H9 (cell line): ENCODE measurements at regions not wholly inside any gene's neighbourhood (a gene's known extent, or its start where the extent isn't known, plus 50 kb on each side); places are given as distances from the start of the nearest gene placed in this dataset.

Source experiments
- DNase-seq: peaks from one replicate; pipeline ENCODE4 v3.0.0-alpha.2; 2017
- H2AFZ ChIP-seq: one replicate; pipeline ENCODE4 v1.6.1; 2013; ENCODE audit warnings: mild to moderate bottlenecking, low read length, control low read depth, moderate library complexity
- H2AK5ac ChIP-seq: 2 replicates; pipeline ENCODE4 v1.6.1; 2013; ENCODE audit warnings: low read length, control low read depth, mixed read lengths; ENCODE audit not compliant: insufficient read length
- H2BK120ac ChIP-seq: one replicate; pipeline ENCODE4 v1.6.1; 2013; ENCODE audit warnings: low read depth, mild to moderate bottlenecking, low read length, control low read depth, inconsistent platforms; ENCODE audit not compliant: poor library complexity, severe bottlenecking
- H2BK12ac ChIP-seq: 2 replicates; pipeline ENCODE4 v1.6.1; 2013; ENCODE audit warnings: low read length, control low read depth, mixed read lengths, low read depth; ENCODE audit not compliant: insufficient read length
- H2BK15ac ChIP-seq: 2 replicates; pipeline ENCODE4 v1.6.1; 2013; ENCODE audit warnings: low read depth, low read length, control low read depth
- H2BK20ac ChIP-seq: one replicate; pipeline ENCODE4 v1.6.1; 2013; ENCODE audit warnings: low read depth, mild to moderate bottlenecking, low read length, control low read depth, inconsistent platforms; ENCODE audit not compliant: poor library complexity, severe bottlenecking
- H2BK5ac ChIP-seq: 2 replicates; pipeline ENCODE4 v1.6.1; 2013; ENCODE audit warnings: low read length, control low read depth, mixed read lengths; ENCODE audit not compliant: insufficient read length
- H3K14ac ChIP-seq: 2 replicates; pipeline ENCODE4 v1.6.1; 2013; ENCODE audit warnings: low read length, control low read depth; ENCODE audit not compliant: insufficient read depth
- H3K18ac ChIP-seq: 2 replicates; pipeline ENCODE4 v1.6.1; 2013; ENCODE audit warnings: low read depth, mild to moderate bottlenecking, mixed read lengths, low read length, control low read depth; ENCODE audit not compliant: insufficient read length
- H3K23ac ChIP-seq: 2 replicates; pipeline ENCODE4 v1.6.1; 2013; ENCODE audit warnings: low read length, control low read depth, mixed read lengths, low read depth; ENCODE audit not compliant: insufficient read length
- H3K23me2 ChIP-seq: 2 replicates; pipeline ENCODE4 v1.6.1; 2013; ENCODE audit warnings: low read depth, mild to moderate bottlenecking, mixed read lengths, low read length, control low read depth; ENCODE audit not compliant: insufficient read length, poor library complexity, severe bottlenecking
- H3K27ac ChIP-seq: 2 replicates; pipeline ENCODE4 v1.5.1; 2013; ENCODE audit warnings: low read length, control low read depth, mixed read lengths, low read depth; ENCODE audit not compliant: insufficient read length
- H3K27me3 ChIP-seq: 2 replicates; pipeline ENCODE4 v1.6.1; 2013; ENCODE audit warnings: low read length, control low read depth, inconsistent platforms; ENCODE audit not compliant: insufficient read depth
- H3K4ac ChIP-seq: 2 replicates; pipeline ENCODE4 v1.6.1; 2013; ENCODE audit warnings: low read depth, mild to moderate bottlenecking, control low read depth, inconsistent platforms, low read length, moderate library complexity
- H3K4me1 ChIP-seq: 2 replicates; pipeline ENCODE4 v1.6.1; 2013; ENCODE audit warnings: low read length, control low read depth, inconsistent platforms; ENCODE audit not compliant: insufficient read depth
- H3K4me2 ChIP-seq: 2 replicates; pipeline ENCODE4 v1.6.1; 2013; ENCODE audit warnings: low read length, control low read depth, mixed read lengths; ENCODE audit not compliant: insufficient read length, insufficient read depth
- H3K56ac ChIP-seq: 2 replicates; pipeline ENCODE4 v1.6.1; 2013; ENCODE audit warnings: low read depth, mild to moderate bottlenecking, mixed read lengths, low read length, control low read depth; ENCODE audit not compliant: insufficient read length
- H3K79me1 ChIP-seq: 2 replicates; pipeline ENCODE4 v1.6.1; 2013; ENCODE audit warnings: low read depth, mild to moderate bottlenecking, moderate library complexity, low read length, control low read depth, inconsistent platforms; ENCODE audit not compliant: insufficient read depth, poor library complexity, severe bottlenecking
- H3K79me2 ChIP-seq: 2 replicates; pipeline ENCODE4 v1.6.1; 2013; ENCODE audit warnings: low read length, control low read depth, inconsistent platforms; ENCODE audit not compliant: insufficient read depth
- H3K9ac ChIP-seq: 2 replicates; pipeline ENCODE4 v1.6.1; 2013; ENCODE audit warnings: low read length, control low read depth, mixed read lengths; ENCODE audit not compliant: insufficient read length; ENCODE audit errors: extremely low read depth
- H3K9me3 ChIP-seq: one replicate; pipeline ENCODE4 v1.6.1; 2013; ENCODE audit warnings: low read depth, low read length, inconsistent platforms; ENCODE audit not compliant: control insufficient read depth
- H3T11ph ChIP-seq: one replicate; pipeline ENCODE4 v1.6.1; 2013; ENCODE audit warnings: mild to moderate bottlenecking, low read length, control low read depth, inconsistent platforms
- H4K20me1 ChIP-seq: one replicate; pipeline ENCODE4 v1.6.1; 2013; ENCODE audit not compliant: control insufficient read depth, insufficient read length, insufficient read depth
- H4K5ac ChIP-seq: 2 replicates; pipeline ENCODE4 v1.6.1; 2013; ENCODE audit warnings: low read depth, mild to moderate bottlenecking, mixed read lengths, low read length, control low read depth; ENCODE audit not compliant: insufficient read length
- H4K8ac ChIP-seq: replicated peaks from 2 replicates; pipeline ENCODE4 v1.6.1; 2013; ENCODE audit warnings: low read length, control low read depth, mixed read lengths, low read depth; ENCODE audit not compliant: insufficient read length
- H4K91ac ChIP-seq: 2 replicates; pipeline ENCODE4 v1.6.1; 2013; ENCODE audit warnings: low read depth, mild to moderate bottlenecking, moderate library complexity, mixed read lengths, low read length, control low read depth; ENCODE audit not compliant: insufficient read length
- H3K27ac Mint-ChIP-seq, 3 experiments: 2 replicates in 2 of 3; 3 replicates in 1 of 3; pipeline ENCODE4 v1.8.0; 2020 to 2021; ENCODE audit warnings: mixed read lengths in 3 of 3, mild to moderate bottlenecking in 1 of 3, moderate library complexity in 1 of 3
- H3K27me3 Mint-ChIP-seq: 2 replicates; pipeline ENCODE4 v1.8.0; 2021; ENCODE audit warnings: low read depth, mild to moderate bottlenecking, moderate library complexity, mixed read lengths
- H3K36me3 Mint-ChIP-seq, 3 experiments: 2 replicates in 2 of 3; 3 replicates in 1 of 3; pipeline ENCODE4 v1.8.0; 2020 to 2021; ENCODE audit warnings: low read depth in 3 of 3, mixed read lengths in 3 of 3; ENCODE audit not compliant: insufficient read depth in 1 of 3
- H3K4me1 Mint-ChIP-seq, 2 experiments: 2 replicates each; pipeline ENCODE4 v1.8.0; 2020; ENCODE audit warnings: mixed read lengths in 2 of 2
- H3K4me3 Mint-ChIP-seq, 2 experiments: 2 replicates in 1 of 2; 3 replicates in 1 of 2; pipeline ENCODE4 v1.8.0; 2020 to 2021; ENCODE audit warnings: mild to moderate bottlenecking in 2 of 2, mixed read lengths in 2 of 2, moderate library complexity in 1 of 2
- H3K9me3 Mint-ChIP-seq, 2 experiments: 2 replicates in 1 of 2; 3 replicates in 1 of 2; pipeline ENCODE4 v1.8.0; 2020; ENCODE audit warnings: mild to moderate bottlenecking in 2 of 2, mixed read lengths in 2 of 2, moderate library complexity in 1 of 2
- CTCF ChIP-seq: fragments of 200-600 bp; sonication (generic); conservative IDR thresholded peaks from 3 replicates; pipeline ENCODE4 v1.8.0; 2021; ENCODE audit warnings: antibody characterized with exemption, mild to moderate bottlenecking
- WGBS: extraction: QIAGEN DNeasy Blood & Tissue Kit; methylation state at CpG from one replicate; pipeline ENCODE4 v1.1.7; 2013; ENCODE audit warnings: missing lambda C conversion rate, low lambda C conversion rate, mixed read lengths; ENCODE audit not compliant: insufficient read length; ENCODE audit errors: extremely low coverage; 5-methylcytosine and 5-hydroxymethylcytosine counted together

- no peaks in the 10 kb centered on the region for H3K23me2 ChIP-seq
- no peak overlapping the region for H2AK5ac ChIP-seq
- H4K5ac ChIP-seq, result no peak overlapping the region
- H2BK12ac ChIP-seq, result no peak overlapping the region
- H3K9ac ChIP-seq, result no peak overlapping the region
- H3K23ac ChIP-seq, result no peak overlapping the region
- H3K4me2 ChIP-seq, result no peak overlapping the region
- no peak overlapping the region for H3K18ac ChIP-seq
- Mint-ChIP-seq H3K27ac (no peak overlapping the region), H3K9me3 (peaks cover 0 to 3% of the 10 kb centered on the region in 2 experiments; a peak in 2 of 5 replicates), H3K4me3 (no peak overlapping the region), H3K4me1 (no peaks in the 10 kb centered on the region; a peak in 1 of 4 replicates), H3K27me3 (no peaks in the 10 kb centered on the region), H3K36me3 (no peaks in the 10 kb centered on the region; a peak in 1 of 7 replicates)
- no peak overlapping the region for H3K27ac ChIP-seq
- H3K4me1 ChIP-seq, result no peaks in the 10 kb centered on the region
- H2AFZ ChIP-seq, result no peak overlapping the region
- no peak overlapping the region for H3K14ac ChIP-seq
- no peaks in the 10 kb centered on the region for H3K79me2 ChIP-seq
- TF ChIP-seq CTCF, result no peak
- no peaks in the 10 kb centered on the region for H3K79me1 ChIP-seq
- no peak overlapping the region for H4K8ac ChIP-seq
- no peak overlapping the region for H4K91ac ChIP-seq
- H3K9me3 ChIP-seq, result no peaks in the 10 kb centered on the region
- H4K20me1 ChIP-seq, result no peaks in the 10 kb centered on the region
- no peak overlapping the region for H3K4ac ChIP-seq
- WGBS, result no CpG with 5 or more reads among the region's 1 CpG
- H3K27me3 ChIP-seq, result no peaks in the 10 kb centered on the region
- no peak overlapping the region for H2BK120ac ChIP-seq
- no peak overlapping the region for H3T11ph ChIP-seq
- no peak for DNase-seq
- no peak overlapping the region for H2BK5ac ChIP-seq
- no peak overlapping the region for H3K56ac ChIP-seq
- H2BK20ac ChIP-seq, result no peak overlapping the region
- H2BK15ac ChIP-seq, result no peak overlapping the region
Observed at GRCh38 chr4:11132478-11132877, 296.2 kb downstream of the HS3ST1 start.
